ENCODE measurements at regions not wholly inside any gene's neighbourhood (a gene's known extent, or its start where the extent isn't known, plus 50 kb on each side); places are given as distances from the start of the nearest gene placed in this dataset.

- Histone ChIP-seq H2BK15ac (ENCODE audit: low read length) (no peak overlapping the region), H3K4me1 (ENCODE audit: control insufficient read depth in 2 of 2, insufficient read depth in 1 of 2, low read depth in 1 of 2, low read length in 2 of 2) (peaks cover 0 to 18% of the 10 kb centered on the region in 2 donors), H2BK120ac (ENCODE audit: low read depth, low read length) (no peak overlapping the region), H3K27me3 (ENCODE audit: control insufficient read depth in 3 of 3, insufficient read depth in 3 of 3, low read depth in 1 of 3, low read length in 3 of 3) (peaks cover 0 to 4% (median 0%) of the 10 kb centered on the region in 3 experiments), H3K14ac (ENCODE audit: low read length) (no peak overlapping the region), H3K4me2 (ENCODE audit: insufficient read depth, low read length, poor library complexity, severe bottlenecking) (no peak overlapping the region), H2AK5ac (ENCODE audit: low read depth, low read length) (no peak overlapping the region), H3K23ac (ENCODE audit: low read depth, low read length, poor library complexity) (no peak overlapping the region), H3K27ac (replicated peaks; ENCODE audit: low read length) (no peak overlapping the region), H2BK5ac (ENCODE audit: low read length) (no peak overlapping the region), H3K79me1 (ENCODE audit: low read depth, low read length) (peaks cover 2% of the 10 kb centered on the region), H3K36me3 (replicated peaks in 1 of 2; ENCODE audit: control insufficient read depth in 2 of 2, insufficient read depth in 2 of 2, low read length in 2 of 2) (no peaks in the 10 kb centered on the region), H2BK12ac (ENCODE audit: low read length) (no peak overlapping the region), H3K9me3 (replicated peaks in 1 of 2; ENCODE audit: control insufficient read depth in 2 of 2, insufficient read depth in 1 of 2, low read depth in 1 of 2, low read length in 2 of 2) (no peaks in the 10 kb centered on the region), H2AFZ (ENCODE audit: low read length) (no peak overlapping the region), H4K8ac (ENCODE audit: low read depth, low read length) (no peak overlapping the region), H3K9ac (ENCODE audit: low read depth, low read length, poor library complexity) (no peak overlapping the region), H3K18ac (ENCODE audit: low read length) (peak overlapping the region; percentile 4), H4K91ac (ENCODE audit: low read depth, low read length, poor library complexity) (no peak overlapping the region), H3K4ac (ENCODE audit: low read length) (no peak overlapping the region), H3K4me3 (ENCODE audit: low read length in 2 of 2) (no peak overlapping the region)
- WGBS, 2 donors (ENCODE audit: extremely low coverage in 2 of 2, insufficient read length in 2 of 2, insufficient replicate concordance in 1 of 2), result no CpG with 5 or more reads among the region's 7 CpGs
- no peak for DNase-seq (ENCODE audit: low spot score)
Measured at GRCh38 chr13:109684084-109684823, 102.1 kb downstream of the IRS2 start.

- no peak overlapping the region for H3K23ac ChIP-seq (ENCODE audit: low read depth, low read length, poor library complexity)
- H2AK5ac ChIP-seq (ENCODE audit: low read depth, low read length), result no peak overlapping the region
- no peak overlapping the region for H4K8ac ChIP-seq (ENCODE audit: low read depth, low read length)
- no peaks in the 10 kb centered on the region for H3K9me3 ChIP-seq (replicated peaks in 1 of 2; ENCODE audit: control insufficient read depth in 2 of 2, insufficient read depth in 1 of 2, low read depth in 1 of 2, low read length in 2 of 2)
- no peak overlapping the region for H3K4me3 ChIP-seq (ENCODE audit: low read length in 2 of 2)
- H3K14ac ChIP-seq (ENCODE audit: low read length), result no peak overlapping the region
- H2BK12ac ChIP-seq (ENCODE audit: low read length), result no peak overlapping the region
- peaks cover 0 to 12% of the 10 kb centered on the region in 2 donors for H3K4me1 ChIP-seq (ENCODE audit: control insufficient read depth in 2 of 2, insufficient read depth in 1 of 2, low read depth in 1 of 2, low read length in 2 of 2)
- no peak overlapping the region for H3K4ac ChIP-seq (ENCODE audit: low read length)
- no peak overlapping the region for H3K4me2 ChIP-seq (ENCODE audit: insufficient read depth, low read length, poor library complexity, severe bottlenecking)
- H3K9ac ChIP-seq (ENCODE audit: low read depth, low read length, poor library complexity), result no peak overlapping the region
- no peak for DNase-seq (ENCODE audit: low spot score)
- no peak overlapping the region for H3K27ac ChIP-seq (replicated peaks; ENCODE audit: low read length)
- no peak overlapping the region for H2BK5ac ChIP-seq (ENCODE audit: low read length)
- no CpG with 5 or more reads among the region's 8 CpGs for WGBS, 2 donors (ENCODE audit: extremely low coverage in 2 of 2, insufficient read length in 2 of 2, insufficient replicate concordance in 1 of 2)
- no peak overlapping the region for H2BK120ac ChIP-seq (ENCODE audit: low read depth, low read length)
- H2BK15ac ChIP-seq (ENCODE audit: low read length), result no peak overlapping the region
- H4K91ac ChIP-seq (ENCODE audit: low read depth, low read length, poor library complexity), result no peak overlapping the region
- peaks cover 2% of the 10 kb centered on the region for H3K79me1 ChIP-seq (ENCODE audit: low read depth, low read length)
- H3K27me3 ChIP-seq (ENCODE audit: control insufficient read depth in 3 of 3, insufficient read depth in 3 of 3, low read depth in 1 of 3, low read length in 3 of 3), result peaks cover 0 to 4% (median 0%) of the 10 kb centered on the region in 3 experiments
- no peak overlapping the region for H2AFZ ChIP-seq (ENCODE audit: low read length)
- H3K18ac ChIP-seq (ENCODE audit: low read length), result no peak overlapping the region
- H3K36me3 ChIP-seq (replicated peaks in 1 of 2; ENCODE audit: control insufficient read depth in 2 of 2, insufficient read depth in 2 of 2, low read length in 2 of 2), result no peaks in the 10 kb centered on the region
Measured at GRCh38 chr13:109682534-109683244, 103.7 kb downstream of the IRS2 start.

DNA sequence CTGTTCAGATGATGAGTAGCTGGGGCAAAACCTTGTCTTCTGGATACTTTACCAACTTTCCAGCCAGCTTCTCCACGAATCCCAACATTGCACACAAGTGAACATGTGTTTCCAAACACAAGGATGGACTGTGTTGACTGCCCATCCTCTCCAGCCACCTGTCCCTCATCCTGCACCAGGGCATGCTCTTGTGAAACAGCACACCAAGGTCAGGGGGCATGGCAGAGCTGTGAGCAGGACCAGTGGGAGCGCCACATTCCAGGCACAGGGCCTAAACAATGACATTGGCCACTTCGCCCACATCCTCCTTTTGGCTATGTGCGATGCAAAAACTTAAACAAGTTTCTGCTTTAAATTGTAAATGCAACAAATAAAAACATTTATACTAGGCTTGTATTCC, 105.5 kb downstream of the IRS2 start:
- no peaks in the 10 kb centered on the region for H3K9me3 ChIP-seq (replicated peaks in 1 of 2; ENCODE audit: control insufficient read depth in 2 of 2, insufficient read depth in 1 of 2, low read depth in 1 of 2, low read length in 2 of 2)
- peak overlapping the region; percentile 74 for H3K18ac ChIP-seq (ENCODE audit: low read length)

GRCh38 chr13:109680288-109680687, 106.1 kb downstream of the IRS2 start:
- H3K4ac ChIP-seq (ENCODE audit: low read length), result no peak overlapping the region
- H3K4me3 ChIP-seq (ENCODE audit: low read length in 2 of 2), result no peak overlapping the region

More for the DNA sequence above, 105.5 kb downstream of the IRS2 start:
- Histone ChIP-seq H3K79me1 (ENCODE audit: low read depth, low read length) (peaks cover 2% of the 10 kb centered on the region), H2AK5ac (ENCODE audit: low read depth, low read length) (no peak overlapping the region), H3K4me2 (ENCODE audit: insufficient read depth, low read length, poor library complexity, severe bottlenecking) (no peak overlapping the region), H4K91ac (ENCODE audit: low read depth, low read length, poor library complexity) (no peak overlapping the region), H2BK5ac (ENCODE audit: low read length) (no peak overlapping the region), H3K36me3 (replicated peaks in 1 of 2; ENCODE audit: control insufficient read depth in 2 of 2, insufficient read depth in 2 of 2, low read length in 2 of 2) (no peaks in the 10 kb centered on the region), H2BK120ac (ENCODE audit: low read depth, low read length) (no peak overlapping the region), H4K8ac (ENCODE audit: low read depth, low read length) (no peak overlapping the region), H3K4ac (ENCODE audit: low read length) (no peak overlapping the region), H3K4me1 (ENCODE audit: control insufficient read depth in 2 of 2, insufficient read depth in 1 of 2, low read depth in 1 of 2, low read length in 2 of 2) (peaks cover 0 to 10% of the 10 kb centered on the region in 2 donors), H3K27ac (replicated peaks; ENCODE audit: low read length) (no peak overlapping the region), H3K9ac (ENCODE audit: low read depth, low read length, poor library complexity) (peak overlapping the region; percentile 24), H3K23ac (ENCODE audit: low read depth, low read length, poor library complexity) (no peak overlapping the region), H3K27me3 (ENCODE audit: control insufficient read depth in 3 of 3, insufficient read depth in 3 of 3, low read depth in 1 of 3, low read length in 3 of 3) (peaks cover 0 to 4% (median 0%) of the 10 kb centered on the region in 3 experiments), H2AFZ (ENCODE audit: low read length) (no peak overlapping the region), H2BK12ac (ENCODE audit: low read length) (peak overlapping the region; percentile 32), H3K4me3 (ENCODE audit: low read length in 2 of 2) (no peak overlapping the region), H3K14ac (ENCODE audit: low read length) (peak overlapping the region; percentile 72), H2BK15ac (ENCODE audit: low read length) (no peak overlapping the region)
- WGBS, 2 donors (ENCODE audit: extremely low coverage in 2 of 2, insufficient read length in 2 of 2, insufficient replicate concordance in 1 of 2), result no CpG with 5 or more reads among the region's 4 CpGs
- no peak for DNase-seq (ENCODE audit: low spot score)

More at GRCh38 chr13:109680288-109680687, 106.1 kb downstream of the IRS2 start:
- H4K8ac ChIP-seq (ENCODE audit: low read depth, low read length), result no peak overlapping the region
- H3K27me3 ChIP-seq (ENCODE audit: control insufficient read depth in 3 of 3, insufficient read depth in 3 of 3, low read depth in 1 of 3, low read length in 3 of 3), result peaks cover 0 to 4% (median 0%) of the 10 kb centered on the region in 3 experiments
- H2AK5ac ChIP-seq (ENCODE audit: low read depth, low read length), result no peak overlapping the region
- H3K9me3 ChIP-seq (replicated peaks in 1 of 2; ENCODE audit: control insufficient read depth in 2 of 2, insufficient read depth in 1 of 2, low read depth in 1 of 2, low read length in 2 of 2), result no peaks in the 10 kb centered on the region
- H3K4me1 ChIP-seq (ENCODE audit: control insufficient read depth in 2 of 2, insufficient read depth in 1 of 2, low read depth in 1 of 2, low read length in 2 of 2), result peaks cover 0 to 9% of the 10 kb centered on the region in 2 donors
- no peak overlapping the region for H2BK15ac ChIP-seq (ENCODE audit: low read length)
- no peak overlapping the region for H3K4me2 ChIP-seq (ENCODE audit: insufficient read depth, low read length, poor library complexity, severe bottlenecking)
- H2BK120ac ChIP-seq (ENCODE audit: low read depth, low read length), result no peak overlapping the region
- no peak overlapping the region for H2BK5ac ChIP-seq (ENCODE audit: low read length)
- H3K79me1 ChIP-seq (ENCODE audit: low read depth, low read length), result peaks cover 2% of the 10 kb centered on the region
- no peak overlapping the region for H3K27ac ChIP-seq (replicated peaks; ENCODE audit: low read length)
- no peak for DNase-seq (ENCODE audit: low spot score)
- no peak overlapping the region for H2AFZ ChIP-seq (ENCODE audit: low read length)
- no peak overlapping the region for H3K9ac ChIP-seq (ENCODE audit: low read depth, low read length, poor library complexity)
- no peaks in the 10 kb centered on the region for H3K36me3 ChIP-seq (replicated peaks in 1 of 2; ENCODE audit: control insufficient read depth in 2 of 2, insufficient read depth in 2 of 2, low read length in 2 of 2)
- H3K23ac ChIP-seq (ENCODE audit: low read depth, low read length, poor library complexity), result no peak overlapping the region
- H3K18ac ChIP-seq (ENCODE audit: low read length), result no peak overlapping the region
- H4K91ac ChIP-seq (ENCODE audit: low read depth, low read length, poor library complexity), result no peak overlapping the region
- H2BK12ac ChIP-seq (ENCODE audit: low read length), result no peak overlapping the region
- no peak overlapping the region for H3K14ac ChIP-seq (ENCODE audit: low read length)
- no CpG with 5 or more reads among the region's 4 CpGs for WGBS, 2 donors (ENCODE audit: extremely low coverage in 2 of 2, insufficient read length in 2 of 2, insufficient replicate concordance in 1 of 2)

Measured in neuronal stem cell (in vitro differentiated cells).